Stimulated activated CD4-positive, alpha-beta T cell treated with anti-CD3 and anti-CD28 coated beads, Interleukin-1b, Interleukin-23, amount 100 ng/mL, for 4 hours (primary cell): ENCODE measurements at regions not wholly inside any gene's neighbourhood (a gene's known extent, or its start where the extent isn't known, plus 50 kb on each side); places are given as distances from the start of the nearest gene placed in this dataset.

Source experiments
- DNase-seq, 2 donors: peaks; one replicate each; pipeline ENCODE4 v3.0.0-alpha.2; 2020; ENCODE audit warnings: low read depth in 2 of 2

GRCh38 chr3:5270666-5271371 lies 83.3 kb downstream of the EDEM1 start:
- DNase-seq: no peak

GRCh38 chr3:5271372-5271683 lies 83.8 kb downstream of the EDEM1 start:
- no peak for DNase-seq

- no peak for DNase-seq
These were observed 84.9 kb downstream of the EDEM1 start for GRCh38 chr3:5272387-5272786.

- no peak for DNase-seq
These were observed 86.6 kb downstream of the EDEM1 start for GRCh38 chr3:5274091-5274490.

GRCh38 chr3:5275529-5275928 lies 88.0 kb downstream of the EDEM1 start:
- DNase-seq: no peak

GRCh38 chr3:5276934-5277333 lies 89.4 kb downstream of the EDEM1 start:
- no peak for DNase-seq

- no peak for DNase-seq
These were observed 90.2 kb downstream of the EDEM1 start for GRCh38 chr3:5277612-5278236.

- DNase-seq: no peak
These were observed 91.2 kb downstream of the EDEM1 start for GRCh38 chr3:5278666-5279065.

- DNase-seq: no peak
These were observed 95.2 kb downstream of the EDEM1 start for GRCh38 chr3:5282703-5283102.

GRCh38 chr3:5285439-5285838 lies 97.9 kb downstream of the EDEM1 start:
- no peak for DNase-seq

- DNase-seq: no peak
These were observed 103.4 kb downstream of the EDEM1 start for GRCh38 chr3:5290915-5291314.

- no peak for DNase-seq
These were observed 105.0 kb downstream of the EDEM1 start for GRCh38 chr3:5292512-5292911.

GRCh38 chr3:5293207-5293606 lies 105.7 kb downstream of the EDEM1 start:
- DNase-seq: no peak

GRCh38 chr3:5294356-5294755 lies 106.8 kb downstream of the EDEM1 start:
- no peak for DNase-seq

GRCh38 chr3:5295191-5295690 lies 107.7 kb downstream of the EDEM1 start:
- DNase-seq: no peak

GRCh38 chr3:5296362-5296761 lies 108.9 kb downstream of the EDEM1 start:
- no peak for DNase-seq

GRCh38 chr3:5297895-5298294 lies 110.4 kb downstream of the EDEM1 start:
- no peak for DNase-seq

- DNase-seq: no peak
These were observed 110.9 kb downstream of the EDEM1 start for GRCh38 chr3:5298453-5298852.

GRCh38 chr3:5299161-5299560 lies 111.7 kb downstream of the EDEM1 start:
- no peak for DNase-seq

GRCh38 chr3:5300638-5301037 lies 113.1 kb downstream of the EDEM1 start:
- no peak for DNase-seq

- no peak for DNase-seq
These were observed 114.3 kb downstream of the EDEM1 start for GRCh38 chr3:5301651-5302297.

GRCh38 chr3:5302661-5303060 lies 115.2 kb downstream of the EDEM1 start:
- DNase-seq: no peak

- no peak for DNase-seq
These were observed 116.7 kb downstream of the EDEM1 start for GRCh38 chr3:5304188-5304587.
